ENCODE measurements at regions not wholly inside any gene's neighbourhood (a gene's known extent, or its start where the extent isn't known, plus 50 kb on each side); places are given as distances from the start of the nearest gene placed in this dataset.

- TF ChIP-seq, protein P1, sequence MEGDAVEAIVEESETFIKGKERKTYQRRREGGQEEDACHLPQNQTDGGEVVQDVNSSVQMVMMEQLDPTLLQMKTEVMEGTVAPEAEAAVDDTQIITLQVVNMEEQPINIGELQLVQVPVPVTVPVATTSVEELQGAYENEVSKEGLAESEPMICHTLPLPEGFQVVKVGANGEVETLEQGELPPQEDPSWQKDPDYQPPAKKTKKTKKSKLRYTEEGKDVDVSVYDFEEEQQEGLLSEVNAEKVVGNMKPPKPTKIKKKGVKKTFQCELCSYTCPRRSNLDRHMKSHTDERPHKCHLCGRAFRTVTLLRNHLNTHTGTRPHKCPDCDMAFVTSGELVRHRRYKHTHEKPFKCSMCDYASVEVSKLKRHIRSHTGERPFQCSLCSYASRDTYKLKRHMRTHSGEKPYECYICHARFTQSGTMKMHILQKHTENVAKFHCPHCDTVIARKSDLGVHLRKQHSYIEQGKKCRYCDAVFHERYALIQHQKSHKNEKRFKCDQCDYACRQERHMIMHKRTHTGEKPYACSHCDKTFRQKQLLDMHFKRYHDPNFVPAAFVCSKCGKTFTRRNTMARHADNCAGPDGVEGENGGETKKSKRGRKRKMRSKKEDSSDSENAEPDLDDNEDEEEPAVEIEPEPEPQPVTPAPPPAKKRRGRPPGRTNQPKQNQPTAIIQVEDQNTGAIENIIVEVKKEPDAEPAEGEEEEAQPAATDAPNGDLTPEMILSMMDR (IDR thresholded peaks at IDR 0.05; ENCODE audit: low read depth, low read length) = no peak
- DNase-seq (ENCODE audit: extremely low read depth, low read depth) = no peak
Measured at GRCh38 chr5:110894805-110895204, 156.0 kb downstream of the SLC25A46 start.

DNA sequence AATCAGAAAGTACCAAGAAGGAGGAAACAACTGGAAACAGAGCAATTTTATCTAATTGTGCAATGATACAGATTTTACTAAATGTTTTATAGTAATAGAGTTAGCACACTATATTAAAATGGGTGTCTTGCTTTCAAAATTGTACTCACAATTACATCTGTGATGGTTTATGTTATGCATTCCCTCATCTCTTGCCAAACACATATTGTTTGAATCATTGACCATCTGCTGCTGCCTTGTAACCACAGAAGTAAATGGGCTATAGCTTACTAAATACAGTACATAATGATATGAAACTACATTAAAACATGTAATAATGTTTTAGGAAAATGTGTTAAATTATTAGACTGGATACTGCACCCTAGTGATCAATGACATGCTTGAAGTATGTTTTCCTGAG, 158.1 kb downstream of the SLC25A46 start:
- TF ChIP-seq, protein P1 (IDR thresholded peaks at IDR 0.05; ENCODE audit: low read depth, low read length) = no peak
- DNase-seq (ENCODE audit: extremely low read depth, low read depth) = peak; percentile 57

DNA sequence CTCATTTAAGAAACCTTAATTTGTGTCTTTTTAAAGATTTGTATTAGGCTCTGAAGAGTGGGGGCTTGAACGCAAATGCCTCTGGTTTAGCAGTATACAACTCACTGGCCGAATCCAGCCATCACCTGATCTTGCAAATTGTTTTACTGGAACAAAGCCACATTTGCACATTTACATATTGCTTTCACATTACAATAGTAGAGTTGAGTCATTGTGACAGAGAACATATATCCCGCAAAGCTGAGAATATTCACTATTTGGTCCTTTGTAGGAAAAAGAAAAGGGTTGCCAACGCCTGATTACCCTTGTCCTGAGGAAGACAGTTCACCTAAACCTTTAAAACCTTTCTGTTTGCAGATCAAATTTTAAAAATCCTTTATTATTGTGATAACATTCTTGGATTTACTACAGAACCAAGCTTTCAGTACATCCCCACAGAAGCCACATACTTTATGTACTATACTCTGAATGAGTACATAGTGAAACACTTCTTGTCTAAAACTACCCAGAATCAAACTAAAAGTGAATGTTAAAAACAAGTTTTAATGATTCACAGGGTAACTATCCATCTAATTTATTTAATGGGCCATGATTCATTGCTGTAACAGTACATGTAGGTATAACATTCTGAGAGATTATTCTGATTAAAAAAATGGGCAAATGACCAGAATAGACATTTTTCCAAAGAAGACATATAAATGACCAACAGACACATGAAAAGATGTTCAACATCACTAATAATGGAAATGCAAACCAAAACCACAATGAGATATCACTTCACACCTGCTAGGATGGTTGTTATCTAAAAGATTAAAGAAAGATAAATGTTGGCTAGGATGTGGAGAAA, 161.0 kb downstream of the SLC25A46 start:
- TF ChIP-seq, protein P1 (IDR thresholded peaks at IDR 0.05; ENCODE audit: low read depth, low read length) = no peak
- no peak for DNase-seq (ENCODE audit: extremely low read depth, low read depth)

GRCh38 chr5:110900829-110901228, 162.0 kb downstream of the SLC25A46 start:
- TF ChIP-seq, protein P1 (IDR thresholded peaks at IDR 0.05; ENCODE audit: low read depth, low read length) = no peak
- peak; percentile 72 for DNase-seq (ENCODE audit: extremely low read depth, low read depth)

- TF ChIP-seq, protein P1 (IDR thresholded peaks at IDR 0.05; ENCODE audit: low read depth, low read length) = no peak
- DNase-seq (ENCODE audit: extremely low read depth, low read depth) = no peak
Measured at GRCh38 chr5:110903966-110904365, 165.2 kb downstream of the SLC25A46 start.

GRCh38 chr5:110908848-110909247, 162.7 kb upstream of the TSLP start:
- TF ChIP-seq, protein P1 (IDR thresholded peaks at IDR 0.05; ENCODE audit: low read depth, low read length) = no peak
- DNase-seq (ENCODE audit: extremely low read depth, low read depth) = no peak

DNA sequence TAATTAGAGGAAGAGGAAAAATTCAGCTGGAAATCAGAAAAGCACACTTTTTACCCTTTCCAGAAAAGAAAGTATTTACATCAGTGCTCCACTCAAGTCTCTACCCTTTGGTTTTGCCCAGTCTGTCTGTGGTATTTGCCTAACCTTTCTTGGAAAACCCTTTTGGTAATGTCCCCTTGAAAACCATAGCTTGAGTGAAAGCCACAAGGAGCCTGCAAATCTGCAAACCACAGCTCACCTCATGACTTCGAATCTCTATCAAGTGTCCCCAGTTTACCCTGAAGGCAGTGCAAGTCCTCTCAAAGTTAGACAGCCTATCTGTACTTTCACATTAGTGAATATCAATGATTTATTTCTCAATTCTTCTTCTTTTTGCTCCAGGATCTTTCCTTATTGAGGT, 162.1 kb upstream of the TSLP start:
- DNase-seq (ENCODE audit: extremely low read depth, low read depth) = no peak
- TF ChIP-seq, protein P1 (IDR thresholded peaks at IDR 0.05; ENCODE audit: low read depth, low read length) = no peak
